Astrocyte (in vitro differentiated cells and primary cell): ENCODE measurements at regions not wholly inside any gene's neighbourhood (a gene's known extent, or its start where the extent isn't known, plus 50 kb on each side); places are given as distances from the start of the nearest gene placed in this dataset.

Experiments used
- EZH2 ChIP-seq: IDR thresholded peaks from 2 replicates; pipeline ENCODE4 v1.6.1; 2012; ENCODE audit warnings: mild to moderate bottlenecking, low read length, inconsistent platforms; ENCODE audit not compliant: insufficient read depth
- TF ChIP-seq, protein P1 (sequence below): IDR thresholded peaks from 2 replicates; pipeline ENCODE4 v1.5.1; 2011; ENCODE audit warnings: low read depth, mild to moderate bottlenecking, inconsistent platforms, low read length, moderate library complexity; ENCODE audit not compliant: insufficient read depth

DNA sequence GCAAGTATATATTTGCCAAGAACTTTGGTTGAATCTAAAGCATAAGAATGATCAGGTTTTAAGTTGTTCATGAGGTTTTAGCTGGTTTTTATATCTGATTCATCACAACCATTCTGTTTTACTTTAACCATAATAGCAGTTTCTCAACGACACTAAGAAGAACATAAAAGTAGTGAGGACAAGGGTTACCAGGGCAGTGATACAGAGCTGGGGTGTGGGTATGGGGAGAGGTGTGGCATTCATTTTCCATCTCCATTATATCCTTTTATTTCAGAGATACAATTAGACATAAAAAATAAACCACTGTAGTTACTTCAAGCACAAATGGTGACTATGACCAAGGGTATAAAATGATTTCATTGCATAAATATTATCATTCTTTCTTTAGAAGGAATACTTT, 149.8 kb upstream of the STEAP4 start:
- TF ChIP-seq, protein P1, sequence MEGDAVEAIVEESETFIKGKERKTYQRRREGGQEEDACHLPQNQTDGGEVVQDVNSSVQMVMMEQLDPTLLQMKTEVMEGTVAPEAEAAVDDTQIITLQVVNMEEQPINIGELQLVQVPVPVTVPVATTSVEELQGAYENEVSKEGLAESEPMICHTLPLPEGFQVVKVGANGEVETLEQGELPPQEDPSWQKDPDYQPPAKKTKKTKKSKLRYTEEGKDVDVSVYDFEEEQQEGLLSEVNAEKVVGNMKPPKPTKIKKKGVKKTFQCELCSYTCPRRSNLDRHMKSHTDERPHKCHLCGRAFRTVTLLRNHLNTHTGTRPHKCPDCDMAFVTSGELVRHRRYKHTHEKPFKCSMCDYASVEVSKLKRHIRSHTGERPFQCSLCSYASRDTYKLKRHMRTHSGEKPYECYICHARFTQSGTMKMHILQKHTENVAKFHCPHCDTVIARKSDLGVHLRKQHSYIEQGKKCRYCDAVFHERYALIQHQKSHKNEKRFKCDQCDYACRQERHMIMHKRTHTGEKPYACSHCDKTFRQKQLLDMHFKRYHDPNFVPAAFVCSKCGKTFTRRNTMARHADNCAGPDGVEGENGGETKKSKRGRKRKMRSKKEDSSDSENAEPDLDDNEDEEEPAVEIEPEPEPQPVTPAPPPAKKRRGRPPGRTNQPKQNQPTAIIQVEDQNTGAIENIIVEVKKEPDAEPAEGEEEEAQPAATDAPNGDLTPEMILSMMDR: no peak
- TF ChIP-seq EZH2: no peak
